CD4-positive, alpha-beta memory T cell (primary cell): ENCODE measurements at regions not wholly inside any gene's neighbourhood (a gene's known extent, or its start where the extent isn't known, plus 50 kb on each side); places are given as distances from the start of the nearest gene placed in this dataset.

Source experiments
- CTCF ChIA-PET: fragments of 350-600 bp; sonication (Branson Sonifier 250); formaldehyde crosslinking; loops from one replicate; lab custom pipeline; 2021; ENCODE audit warnings: inconsistent platforms; ENCODE audit not compliant: partially characterized antibody; lab: Charles Lee
- POLR2A ChIA-PET: fragments of 350-600 bp; sonication (Branson Sonifier 250); formaldehyde crosslinking; loops from one replicate; lab custom pipeline; 2021; ENCODE audit not compliant: partially characterized antibody; lab: Charles Lee
- DNase-seq, 5 donors: peaks; one replicate each; pipeline versions ENCODE4 v3.0.0 to v3.0.0-alpha.2; 2020 to 2022; ENCODE audit warnings: mixed read lengths in 1 of 5
- H3K27ac ChIP-seq: one replicate; pipeline ENCODE4 v1.7.0; 2013; ENCODE audit warnings: low read depth, low read length
- H3K27me3 ChIP-seq: 2 replicates; pipeline ENCODE4 v1.7.0; 2013; ENCODE audit warnings: mild to moderate bottlenecking, low read length, moderate library complexity; ENCODE audit not compliant: insufficient read depth
- H3K36me3 ChIP-seq: 2 replicates; pipeline ENCODE4 v1.7.0; 2013; ENCODE audit warnings: mild to moderate bottlenecking, low read length, moderate library complexity; ENCODE audit not compliant: insufficient read depth
- H3K4me1 ChIP-seq: 2 replicates; pipeline ENCODE4 v1.7.0; 2013; ENCODE audit warnings: mild to moderate bottlenecking, low read length, moderate library complexity; ENCODE audit not compliant: insufficient read depth
- H3K4me3 ChIP-seq, 2 donors: one replicate each; pipeline ENCODE4 v1.7.0; 2013; ENCODE audit warnings: low read length in 2 of 2, mild to moderate bottlenecking in 1 of 2
- H3K9me3 ChIP-seq, 2 donors: one replicate each; pipeline ENCODE4 v1.7.0; 2013; ENCODE audit warnings: low read length in 2 of 2, control low read depth in 1 of 2; ENCODE audit not compliant: control insufficient read depth in 1 of 2
- H3K27ac Mint-ChIP-seq, 7 donors: one replicate each; pipeline ENCODE4 v1.8.0; 2020 to 2021; ENCODE audit warnings: mixed read lengths in 7 of 7, mild to moderate bottlenecking in 6 of 7, inconsistent platforms in 3 of 7, moderate library complexity in 3 of 7
- H3K27me3 Mint-ChIP-seq, 2 donors: one replicate each; pipeline ENCODE4 v1.8.0; 2020 to 2021; ENCODE audit warnings: mixed read lengths in 2 of 2
- H3K36me3 Mint-ChIP-seq, 2 donors: one replicate each; pipeline ENCODE4 v1.8.0; 2020 to 2021; ENCODE audit warnings: mixed read lengths in 2 of 2, inconsistent platforms in 1 of 2, mild to moderate bottlenecking in 1 of 2
- H3K4me1 Mint-ChIP-seq, 4 donors: one replicate each; pipeline ENCODE4 v1.8.0; 2020 to 2021; ENCODE audit warnings: mixed read lengths in 4 of 4, mild to moderate bottlenecking in 1 of 4
- H3K4me3 Mint-ChIP-seq, 8 donors: one replicate each; pipeline ENCODE4 v1.8.0; 2020 to 2021; ENCODE audit warnings: mixed read lengths in 8 of 8, mild to moderate bottlenecking in 7 of 8, moderate library complexity in 6 of 8, inconsistent platforms in 3 of 8
- H3K9me3 Mint-ChIP-seq, 8 donors: one replicate each; pipeline ENCODE4 v1.8.0; 2020 to 2021; ENCODE audit warnings: mixed read lengths in 8 of 8, mild to moderate bottlenecking in 5 of 8, inconsistent platforms in 3 of 8, moderate library complexity in 1 of 8
- intact Hi-C: fragments of 100-400 bp; cut with micrococcal nuclease; formaldehyde crosslinking; loops from one replicate; pipeline ENCODE4 v1.15.1; 2023

- Mint-ChIP-seq H3K4me1 (peaks cover 0 to 4% (median 0%) of the 10 kb centered on the region in 4 donors), H3K27ac (no peak overlapping the region), H3K9me3 (peaks cover 0 to 6% (median 0%) of the 10 kb centered on the region in 8 donors), H3K27me3 (peaks cover 15 to 32% of the 10 kb centered on the region in 2 donors), H3K36me3 (no peaks in the 10 kb centered on the region), H3K4me3 (no peak overlapping the region)
- POLR2A ChIA-PET: no interaction called here
- intact Hi-C loops: no loop called here
- Histone ChIP-seq H3K9me3 (no peaks in the 10 kb centered on the region), H3K27me3 (peaks cover 4% of the 10 kb centered on the region), H3K4me3 (no peak overlapping the region), H3K36me3 (no peaks in the 10 kb centered on the region), H3K4me1 (no peaks in the 10 kb centered on the region), H3K27ac (no peak overlapping the region)
- no peak for DNase-seq
- CTCF ChIA-PET: no interaction called here
Measured at GRCh38 chr11:134537296-134537695, 125.3 kb upstream of the B3GAT1 start.

- no peak overlapping the region for H3K27ac Mint-ChIP-seq
- Histone ChIP-seq H3K9me3 (no peaks in the 10 kb centered on the region), H3K36me3 (no peaks in the 10 kb centered on the region), H3K4me1 (no peaks in the 10 kb centered on the region), H3K27ac (no peak overlapping the region), H3K27me3 (peaks cover 4% of the 10 kb centered on the region), H3K4me3 (no peak overlapping the region)
- no peaks in the 10 kb centered on the region for H3K36me3 Mint-ChIP-seq
- intact Hi-C loops: no loop called here
- peaks cover 0 to 6% (median 0%) of the 10 kb centered on the region in 8 donors for H3K9me3 Mint-ChIP-seq
- H3K4me1 Mint-ChIP-seq: peaks cover 0 to 4% (median 0%) of the 10 kb centered on the region in 4 donors
- POLR2A ChIA-PET: no interaction called here
- CTCF ChIA-PET: interaction anchor here (1.0 kb wide), 1 partner anchor 9 kb away, joined by 3 read pairs; no protein-coding TSS in a partner anchor
- H3K4me3 Mint-ChIP-seq: no peak overlapping the region
- peaks cover 15 to 32% of the 10 kb centered on the region in 2 donors for H3K27me3 Mint-ChIP-seq
- DNase-seq: no peak
Measured at GRCh38 chr11:134536677-134537076, 124.6 kb upstream of the B3GAT1 start.

DNA sequence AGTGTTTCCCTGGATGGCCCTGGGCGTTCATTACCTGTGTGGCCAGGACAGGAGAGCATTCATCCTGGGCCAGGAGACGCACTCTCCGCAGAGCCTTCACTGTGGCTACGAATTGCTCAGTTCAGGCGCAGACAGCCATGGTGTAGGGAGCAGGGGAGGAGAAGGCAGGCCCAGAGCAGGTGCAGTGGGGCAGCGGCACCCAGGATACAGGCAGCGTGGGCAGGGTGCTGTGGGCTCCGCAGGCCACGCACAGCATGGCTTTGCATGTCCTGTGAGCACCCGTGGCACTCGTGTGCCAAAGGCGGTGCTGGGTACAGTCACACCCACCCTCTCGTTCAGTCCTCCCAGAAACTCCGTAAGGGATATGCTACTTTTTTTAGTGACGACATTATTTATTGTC is 124.2 kb upstream of the B3GAT1 start:
- Histone ChIP-seq H3K36me3 (no peaks in the 10 kb centered on the region), H3K27ac (no peak overlapping the region), H3K9me3 (no peaks in the 10 kb centered on the region), H3K4me3 (no peak overlapping the region), H3K27me3 (peaks cover 4% of the 10 kb centered on the region), H3K4me1 (no peaks in the 10 kb centered on the region)
- peaks cover 0 to 6% (median 0%) of the 10 kb centered on the region in 8 donors for H3K9me3 Mint-ChIP-seq
- no peak for DNase-seq
- H3K36me3 Mint-ChIP-seq: no peaks in the 10 kb centered on the region
- peaks cover 0 to 4% (median 0%) of the 10 kb centered on the region in 4 donors for H3K4me1 Mint-ChIP-seq
- CTCF ChIA-PET: interaction anchor here (1.0 kb wide), 1 partner anchor 9 kb away, joined by 3 read pairs; no protein-coding TSS in a partner anchor
- no peak overlapping the region for H3K27ac Mint-ChIP-seq
- H3K27me3 Mint-ChIP-seq: peaks cover 15 to 32% of the 10 kb centered on the region in 2 donors
- POLR2A ChIA-PET: no interaction called here
- intact Hi-C loops: no loop called here
- H3K4me3 Mint-ChIP-seq: no peak overlapping the region

GRCh38 chr11:134535029-134536025 is 123.3 kb upstream of the B3GAT1 start:
- Histone ChIP-seq H3K27ac (no peak overlapping the region), H3K36me3 (no peaks in the 10 kb centered on the region), H3K27me3 (peaks cover 4% of the 10 kb centered on the region), H3K4me3 (no peak overlapping the region), H3K9me3 (no peaks in the 10 kb centered on the region), H3K4me1 (no peaks in the 10 kb centered on the region)
- CTCF ChIA-PET: no interaction called here
- Mint-ChIP-seq H3K36me3 (no peaks in the 10 kb centered on the region), H3K27ac (no peak overlapping the region), H3K4me3 (no peak overlapping the region), H3K27me3 (peaks cover 14 to 34% of the 10 kb centered on the region in 2 donors), H3K9me3 (peaks cover 0 to 3% (median 0%) of the 10 kb centered on the region in 8 donors), H3K4me1 (peaks cover 0 to 4% (median 0%) of the 10 kb centered on the region in 4 donors)
- intact Hi-C loops: no loop called here
- DNase-seq: no peak
- POLR2A ChIA-PET: no interaction called here

GRCh38 chr11:134533511-134533910 is 121.5 kb upstream of the B3GAT1 start:
- DNase-seq: no peak
- ChIA-PET CTCF (no interaction called here), POLR2A (no interaction called here)
- Histone ChIP-seq H3K4me3 (no peak overlapping the region), H3K27ac (no peak overlapping the region), H3K4me1 (no peaks in the 10 kb centered on the region), H3K27me3 (peaks cover 4% of the 10 kb centered on the region), H3K36me3 (no peaks in the 10 kb centered on the region), H3K9me3 (no peaks in the 10 kb centered on the region)
- Mint-ChIP-seq H3K4me1 (peaks cover 0 to 4% (median 0%) of the 10 kb centered on the region in 4 donors), H3K4me3 (no peak overlapping the region), H3K36me3 (no peaks in the 10 kb centered on the region), H3K9me3 (peaks cover 0 to 1% (median 0%) of the 10 kb centered on the region in 8 donors), H3K27me3 (peaks cover 14 to 29% of the 10 kb centered on the region in 2 donors), H3K27ac (no peak overlapping the region)
- intact Hi-C loops: no loop called here

GRCh38 chr11:134532921-134533421 is 120.9 kb upstream of the B3GAT1 start:
- no peaks in the 10 kb centered on the region for H3K4me1 ChIP-seq
- Mint-ChIP-seq H3K4me1 (peaks cover 0 to 4% (median 0%) of the 10 kb centered on the region in 4 donors), H3K27ac (no peak overlapping the region), H3K27me3 (peaks cover 10 to 24% of the 10 kb centered on the region in 2 donors), H3K4me3 (no peak overlapping the region), H3K36me3 (no peaks in the 10 kb centered on the region), H3K9me3 (no peaks in the 10 kb centered on the region)
- H3K36me3 ChIP-seq: no peaks in the 10 kb centered on the region
- no peaks in the 10 kb centered on the region for H3K9me3 ChIP-seq
- ChIA-PET POLR2A (no interaction called here), CTCF (no interaction called here)
- peaks cover 4% of the 10 kb centered on the region for H3K27me3 ChIP-seq
- no peak overlapping the region for H3K4me3 ChIP-seq
- intact Hi-C loops: no loop called here
- DNase-seq: no peak
- H3K27ac ChIP-seq: no peak overlapping the region

DNA sequence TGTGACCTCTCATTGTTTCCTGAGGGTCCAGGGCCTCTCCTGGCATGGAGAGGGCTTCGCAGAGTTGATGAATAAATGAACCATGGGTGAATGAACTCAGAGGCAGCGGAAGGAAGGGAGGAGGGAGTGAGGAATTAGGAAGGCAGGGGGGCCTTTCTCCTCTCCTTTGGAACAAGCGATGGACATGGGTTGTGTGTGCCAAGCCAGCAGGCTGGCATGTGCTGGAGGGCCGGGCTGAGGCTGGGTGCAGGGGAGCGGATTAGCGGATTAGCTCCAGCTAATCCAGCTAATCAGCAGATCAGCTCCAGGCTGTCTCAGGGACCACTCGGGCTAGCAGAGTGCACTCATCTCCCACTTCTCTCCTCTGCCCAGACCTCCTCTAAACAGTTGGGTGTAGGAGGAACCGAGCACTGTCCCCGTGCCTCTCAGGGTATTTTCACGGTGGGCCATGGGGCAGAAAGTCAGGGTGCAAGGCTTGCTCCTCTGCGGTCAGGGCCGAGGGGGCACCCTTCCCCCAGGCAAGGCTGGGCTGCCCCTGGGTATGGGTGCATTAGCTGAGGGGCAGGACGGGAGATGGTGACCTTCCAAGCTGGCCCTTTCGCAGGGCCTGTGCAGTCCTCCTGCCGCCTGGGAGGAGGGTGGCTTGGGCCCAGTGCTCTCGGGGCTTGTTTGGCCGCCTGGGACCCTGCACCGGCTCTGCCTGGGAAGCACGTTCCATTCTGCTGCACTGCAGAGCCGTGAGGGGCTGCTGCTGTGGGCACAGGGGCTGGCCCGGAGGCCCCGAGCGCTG is 120.3 kb upstream of the B3GAT1 start:
- H3K9me3 Mint-ChIP-seq: no peaks in the 10 kb centered on the region
- H3K4me3 Mint-ChIP-seq: no peak overlapping the region
- Histone ChIP-seq H3K36me3 (no peaks in the 10 kb centered on the region), H3K9me3 (no peaks in the 10 kb centered on the region), H3K27ac (no peak overlapping the region), H3K4me3 (no peak overlapping the region), H3K4me1 (no peaks in the 10 kb centered on the region), H3K27me3 (peaks cover 4% of the 10 kb centered on the region)
- peaks cover 0 to 1% (median 0%) of the 10 kb centered on the region in 4 donors for H3K4me1 Mint-ChIP-seq
- no peaks in the 10 kb centered on the region for H3K36me3 Mint-ChIP-seq
- peaks cover 6 to 20% of the 10 kb centered on the region in 2 donors for H3K27me3 Mint-ChIP-seq
- H3K27ac Mint-ChIP-seq: no peak overlapping the region
- ChIA-PET POLR2A (no interaction called here), CTCF (no interaction called here)
- intact Hi-C loops: no loop called here
- no peak for DNase-seq
